ENCODE measurements at regions not wholly inside any gene's neighbourhood (a gene's known extent, or its start where the extent isn't known, plus 50 kb on each side); places are given as distances from the start of the nearest gene placed in this dataset.

DNA sequence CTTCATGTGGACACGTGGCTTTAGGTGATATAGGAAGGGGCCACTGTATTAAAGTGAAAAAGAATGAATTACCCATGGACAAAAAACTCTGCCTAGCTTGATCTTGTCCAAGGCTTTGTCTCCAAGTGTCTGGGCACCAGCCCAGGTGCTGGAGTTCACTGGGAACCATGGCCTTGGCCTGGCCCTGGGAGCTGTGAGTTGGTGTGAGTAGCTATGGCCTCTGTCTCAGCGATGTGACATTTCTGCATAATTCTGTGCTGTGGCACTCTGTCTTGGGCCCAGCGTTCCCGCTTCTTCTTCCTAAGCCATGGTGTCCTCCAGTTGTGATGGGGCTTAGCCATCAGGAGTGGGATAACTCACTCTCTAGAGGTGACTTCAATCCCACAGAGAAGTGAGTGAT, 119.0 kb upstream of the PPP2R2D start:
- intact Hi-C loops (cut with micrococcal nuclease; ENCODE audit: unreplicated experiment), result loop anchor here (10.0 kb wide), 2 partner anchors 327 to 1437 kb away; no protein-coding TSS in a partner anchor
- Histone ChIP-seq H3K4me3 (ENCODE audit: low read depth, low read length, poor library complexity, severe bottlenecking) (no peak overlapping the region), H3K9me3 (ENCODE audit: low read depth, low read length, poor library complexity, severe bottlenecking) (peaks cover 17% of the 10 kb centered on the region), H3K4me1 (ENCODE audit: insufficient read depth, low read length, poor library complexity, severe bottlenecking) (no peaks in the 10 kb centered on the region), H3K36me3 (ENCODE audit: insufficient read depth, low read length, poor library complexity, severe bottlenecking) (no peaks in the 10 kb centered on the region), H3K27ac (ENCODE audit: low read depth, low read length, poor library complexity, severe bottlenecking) (no peak overlapping the region), H3K27me3 (replicated peaks; ENCODE audit: insufficient read depth, low read depth, low read length, poor library complexity) (no peaks in the 10 kb centered on the region)
- DNase-seq (ENCODE audit: low spot score), result no peak
- no TSS peak for BruUV-seq (replicated peaks)
- ChIA-PET CTCF (no interaction called here), POLR2A (ENCODE audit: low non-redundant PET) (no interaction called here)
- TF ChIP-seq, protein P1, sequence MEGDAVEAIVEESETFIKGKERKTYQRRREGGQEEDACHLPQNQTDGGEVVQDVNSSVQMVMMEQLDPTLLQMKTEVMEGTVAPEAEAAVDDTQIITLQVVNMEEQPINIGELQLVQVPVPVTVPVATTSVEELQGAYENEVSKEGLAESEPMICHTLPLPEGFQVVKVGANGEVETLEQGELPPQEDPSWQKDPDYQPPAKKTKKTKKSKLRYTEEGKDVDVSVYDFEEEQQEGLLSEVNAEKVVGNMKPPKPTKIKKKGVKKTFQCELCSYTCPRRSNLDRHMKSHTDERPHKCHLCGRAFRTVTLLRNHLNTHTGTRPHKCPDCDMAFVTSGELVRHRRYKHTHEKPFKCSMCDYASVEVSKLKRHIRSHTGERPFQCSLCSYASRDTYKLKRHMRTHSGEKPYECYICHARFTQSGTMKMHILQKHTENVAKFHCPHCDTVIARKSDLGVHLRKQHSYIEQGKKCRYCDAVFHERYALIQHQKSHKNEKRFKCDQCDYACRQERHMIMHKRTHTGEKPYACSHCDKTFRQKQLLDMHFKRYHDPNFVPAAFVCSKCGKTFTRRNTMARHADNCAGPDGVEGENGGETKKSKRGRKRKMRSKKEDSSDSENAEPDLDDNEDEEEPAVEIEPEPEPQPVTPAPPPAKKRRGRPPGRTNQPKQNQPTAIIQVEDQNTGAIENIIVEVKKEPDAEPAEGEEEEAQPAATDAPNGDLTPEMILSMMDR (conservative IDR thresholded peaks at IDR 0.05; ENCODE audit: low read depth, low read length), result no peak
- TF ChIP-seq EZH2 (IDR thresholded peaks at IDR 0.05; ENCODE audit: borderline replicate concordance, low read depth, low read length, poor library complexity, severe bottlenecking), result no peak

DNA sequence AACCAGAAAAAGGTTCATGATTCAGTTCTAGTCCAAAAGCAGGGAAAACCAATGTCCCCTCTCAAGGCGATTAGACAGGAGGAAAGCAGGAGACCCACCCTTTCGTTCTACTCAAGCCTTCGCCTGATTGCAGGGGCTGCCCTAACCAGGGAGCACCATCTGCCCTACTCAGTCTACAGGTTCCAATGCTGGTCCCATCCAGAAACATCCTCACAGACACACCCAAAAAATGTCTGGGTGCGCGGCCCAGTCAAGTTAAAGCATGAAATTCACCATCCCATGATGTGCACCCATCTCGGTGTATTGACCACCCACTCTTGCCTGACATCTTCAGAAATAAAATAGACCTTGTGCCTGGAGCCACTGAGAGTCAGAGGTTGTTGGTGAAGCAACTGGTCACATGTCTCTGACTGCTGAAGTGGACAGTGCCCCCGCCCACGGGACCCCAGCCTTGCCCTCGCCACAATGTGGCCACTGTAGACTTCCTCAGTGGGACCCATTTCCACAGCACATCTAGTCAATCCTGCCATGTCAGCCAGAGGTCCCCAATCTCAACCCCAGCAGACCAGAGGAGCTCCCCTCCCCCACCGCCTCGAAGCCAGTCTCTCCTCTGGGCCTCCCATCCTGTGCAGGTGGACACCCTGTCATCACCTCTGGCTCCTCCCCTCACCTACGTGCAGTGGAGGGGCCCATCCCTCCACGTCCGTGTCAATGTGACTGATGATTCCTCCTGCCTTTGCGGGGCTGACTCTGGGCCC, 116.3 kb upstream of the PPP2R2D start:
- no peak for TF ChIP-seq EZH2 (IDR thresholded peaks at IDR 0.05; ENCODE audit: borderline replicate concordance, low read depth, low read length, poor library complexity, severe bottlenecking)
- TF ChIP-seq, protein P1 (conservative IDR thresholded peaks at IDR 0.05; ENCODE audit: low read depth, low read length), result no peak
- DNase-seq (ENCODE audit: low spot score), result no peak
- POLR2A ChIA-PET (ENCODE audit: low non-redundant PET), result no interaction called here
- no TSS peak for BruUV-seq (replicated peaks)
- no peak overlapping the region for H3K4me3 ChIP-seq (ENCODE audit: low read depth, low read length, poor library complexity, severe bottlenecking)
- H3K36me3 ChIP-seq (ENCODE audit: insufficient read depth, low read length, poor library complexity, severe bottlenecking), result no peaks in the 10 kb centered on the region
- H3K4me1 ChIP-seq (ENCODE audit: insufficient read depth, low read length, poor library complexity, severe bottlenecking), result no peaks in the 10 kb centered on the region
- H3K27me3 ChIP-seq (replicated peaks; ENCODE audit: insufficient read depth, low read depth, low read length, poor library complexity), result no peaks in the 10 kb centered on the region
- CTCF ChIA-PET, result no interaction called here
- intact Hi-C loops (cut with micrococcal nuclease; ENCODE audit: unreplicated experiment), result loop anchor here (5.0 to 10.0 kb wide), 3 partner anchors 330 to 1440 kb away; no protein-coding TSS in a partner anchor
- H3K27ac ChIP-seq (ENCODE audit: low read depth, low read length, poor library complexity, severe bottlenecking), result no peak overlapping the region
- no peaks in the 10 kb centered on the region for H3K9me3 ChIP-seq (ENCODE audit: low read depth, low read length, poor library complexity, severe bottlenecking)

GRCh38 chr10:131785121-131785460, 115.7 kb upstream of the PPP2R2D start:
- POLR2A ChIA-PET (ENCODE audit: low non-redundant PET), result no interaction called here
- no peak for TF ChIP-seq EZH2 (IDR thresholded peaks at IDR 0.05; ENCODE audit: borderline replicate concordance, low read depth, low read length, poor library complexity, severe bottlenecking)
- TF ChIP-seq, protein P1 (conservative IDR thresholded peaks at IDR 0.05; ENCODE audit: low read depth, low read length), result no peak
- CTCF ChIA-PET, result no interaction called here

More at GRCh38 chr10:131785121-131785460, 115.7 kb upstream of the PPP2R2D start:
- no peaks in the 10 kb centered on the region for H3K9me3 ChIP-seq (ENCODE audit: low read depth, low read length, poor library complexity, severe bottlenecking)
- no peak overlapping the region for H3K4me3 ChIP-seq (ENCODE audit: low read depth, low read length, poor library complexity, severe bottlenecking)
- H3K27me3 ChIP-seq (replicated peaks; ENCODE audit: insufficient read depth, low read depth, low read length, poor library complexity), result no peaks in the 10 kb centered on the region
- DNase-seq (ENCODE audit: low spot score), result no peak
- intact Hi-C loops (cut with micrococcal nuclease; ENCODE audit: unreplicated experiment), result loop anchor here (5.0 to 10.0 kb wide), 3 partner anchors 330 to 1440 kb away; no protein-coding TSS in a partner anchor
- no peaks in the 10 kb centered on the region for H3K4me1 ChIP-seq (ENCODE audit: insufficient read depth, low read length, poor library complexity, severe bottlenecking)
- no peaks in the 10 kb centered on the region for H3K36me3 ChIP-seq (ENCODE audit: insufficient read depth, low read length, poor library complexity, severe bottlenecking)
- H3K27ac ChIP-seq (ENCODE audit: low read depth, low read length, poor library complexity, severe bottlenecking), result no peak overlapping the region
- no TSS peak for BruUV-seq (replicated peaks)
